Mesendoderm (in vitro differentiated cells): ENCODE measurements at regions not wholly inside any gene's neighbourhood (a gene's known extent, or its start where the extent isn't known, plus 50 kb on each side); places are given as distances from the start of the nearest gene placed in this dataset.

Experiments
- DNase-seq: peaks from one replicate; pipeline ENCODE4 v3.0.0; 2013
- H2AK5ac ChIP-seq: 2 replicates; pipeline ENCODE4 v1.6.1; 2013; ENCODE audit warnings: low read length, inconsistent platforms
- H2BK120ac ChIP-seq: 2 replicates; pipeline ENCODE4 v1.6.1; 2013; ENCODE audit warnings: low read depth, mild to moderate bottlenecking, low read length, moderate library complexity, mixed read lengths
- H2BK15ac ChIP-seq: replicated peaks from 2 replicates; pipeline ENCODE4 v1.6.1; 2013; ENCODE audit warnings: low read depth, mild to moderate bottlenecking, moderate library complexity
- H2BK5ac ChIP-seq: 2 replicates; pipeline ENCODE4 v1.6.1; 2013; ENCODE audit warnings: low read length, inconsistent platforms
- H3K18ac ChIP-seq: 2 replicates; pipeline ENCODE4 v1.6.1; 2013; ENCODE audit warnings: mild to moderate bottlenecking, low read length, mixed read lengths
- H3K23ac ChIP-seq: one replicate; pipeline ENCODE4 v1.6.1; 2013; ENCODE audit warnings: low read length
- H3K27ac ChIP-seq: 2 replicates; pipeline ENCODE4 v1.5.1; 2013; ENCODE audit warnings: low read depth, mild to moderate bottlenecking, inconsistent platforms, low read length, moderate library complexity
- H3K27me3 ChIP-seq: 2 replicates; pipeline ENCODE4 v1.6.1; 2013; ENCODE audit warnings: low read length, control low read depth, mild to moderate bottlenecking, inconsistent platforms; ENCODE audit not compliant: insufficient read depth, poor library complexity
- H3K36me3 ChIP-seq: 2 replicates; pipeline ENCODE4 v1.6.1; 2013; ENCODE audit warnings: low read length, inconsistent platforms; ENCODE audit not compliant: control insufficient read depth, insufficient read depth
- H3K4ac ChIP-seq: one replicate; pipeline ENCODE4 v1.6.1; 2013; ENCODE audit warnings: low read depth, mild to moderate bottlenecking, low read length, moderate library complexity
- H3K4me1 ChIP-seq: 2 replicates; pipeline ENCODE4 v1.6.1; 2013; ENCODE audit warnings: low read depth, low read length, inconsistent platforms; ENCODE audit not compliant: control insufficient read depth
- H3K4me2 ChIP-seq: 2 replicates; pipeline ENCODE4 v1.6.1; 2013; ENCODE audit warnings: low read length
- H3K4me3 ChIP-seq: 2 replicates; pipeline ENCODE4 v1.5.1; 2013; ENCODE audit warnings: mild to moderate bottlenecking, low read length
- H3K56ac ChIP-seq: one replicate; pipeline ENCODE4 v1.6.1; 2013; ENCODE audit warnings: low read length
- H3K79me1 ChIP-seq: 2 replicates; pipeline ENCODE4 v1.6.1; 2013; ENCODE audit warnings: low read length, inconsistent platforms
- H3K79me2 ChIP-seq: 2 replicates; pipeline ENCODE4 v1.6.1; 2013; ENCODE audit warnings: mild to moderate bottlenecking, low read length; ENCODE audit not compliant: control insufficient read depth, insufficient read depth
- H3K9ac ChIP-seq: 2 replicates; pipeline ENCODE4 v1.6.1; 2013; ENCODE audit warnings: low read length, inconsistent platforms
- H4K5ac ChIP-seq: one replicate; pipeline ENCODE4 v1.6.1; 2013; ENCODE audit warnings: low read length
- H4K8ac ChIP-seq: one replicate; pipeline ENCODE4 v1.6.1; 2013; ENCODE audit warnings: low read depth, mild to moderate bottlenecking, control low read depth, low read length, moderate library complexity
- WGBS: extraction: QIAGEN DNeasy Blood & Tissue Kit; methylation state at CpG from one replicate; pipeline ENCODE4 v1.1.7; 2013; ENCODE audit warnings: low lambda C conversion rate, missing lambda C conversion rate; ENCODE audit not compliant: insufficient coverage; ENCODE audit errors: extremely low coverage; 5-methylcytosine and 5-hydroxymethylcytosine counted together

DNA sequence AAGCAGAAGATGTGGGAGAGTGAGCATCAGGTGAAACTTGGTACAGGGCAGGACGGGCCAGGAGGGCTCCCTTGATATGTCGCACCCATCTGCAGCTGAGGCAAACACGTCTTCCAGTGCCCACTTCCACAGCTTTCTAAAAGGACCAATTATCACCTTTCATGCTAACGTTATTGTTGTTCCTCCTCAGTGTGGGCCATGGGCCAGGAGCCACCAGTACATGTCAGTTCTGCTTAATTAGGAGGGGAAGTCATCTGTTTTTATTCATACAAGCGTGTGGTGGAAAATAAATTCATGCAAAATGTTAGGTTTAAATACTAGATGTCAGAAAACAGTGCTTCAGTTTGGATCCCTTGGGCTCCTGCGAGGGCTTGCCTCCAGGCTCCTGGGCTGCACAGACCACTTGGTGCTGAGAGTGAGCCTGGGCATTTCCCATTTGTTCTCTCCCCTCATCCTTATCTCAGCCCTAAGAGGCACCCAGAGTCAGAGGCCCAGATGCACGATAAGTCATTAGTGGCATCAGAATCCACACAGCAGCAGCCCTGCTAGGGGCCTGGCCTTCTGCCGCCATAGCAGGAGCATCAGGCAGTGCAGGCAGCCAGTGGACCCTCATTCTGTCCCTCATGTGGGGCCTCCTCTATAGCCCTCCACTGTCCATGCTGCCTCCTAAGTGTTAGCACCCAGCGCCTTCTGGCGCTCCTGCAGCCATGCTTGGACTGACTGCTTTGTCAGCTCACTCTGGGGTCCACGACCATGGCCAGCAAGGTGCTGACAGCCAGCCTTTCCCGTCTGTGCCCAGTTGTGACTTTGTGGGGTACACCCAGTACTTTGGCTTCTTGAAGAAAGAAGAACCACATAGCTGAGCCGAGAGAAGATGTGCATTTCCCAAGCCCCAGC lies 539.8 kb upstream of the RAB6C start:
- no peak overlapping the region for H4K5ac ChIP-seq

DNA sequence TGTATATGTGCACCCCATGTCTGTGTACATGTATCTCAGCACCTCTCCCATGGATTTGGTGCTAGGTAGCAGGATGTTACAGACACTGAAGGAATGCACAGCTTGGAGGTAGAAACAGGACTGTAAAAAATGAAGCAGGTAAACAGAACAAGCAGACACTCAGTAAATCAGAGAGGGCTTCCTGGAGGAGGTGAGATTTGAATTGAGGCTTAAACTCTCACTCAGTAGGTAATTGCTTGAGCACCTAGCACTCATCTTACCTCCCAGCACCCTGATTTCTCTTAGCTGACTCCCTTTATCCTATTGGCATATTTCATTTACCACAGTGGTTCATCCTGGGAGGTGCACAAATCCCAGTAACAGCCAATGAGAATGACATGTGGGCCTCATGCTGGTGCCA lies 537.9 kb upstream of the RAB6C start:
- Histone ChIP-seq H3K27me3 (no peaks in the 10 kb centered on the region), H3K4ac (no peak overlapping the region), H3K23ac (no peak overlapping the region), H2AK5ac (no peak overlapping the region), H3K36me3 (no peaks in the 10 kb centered on the region), H3K18ac (no peak overlapping the region), H3K9ac (no peak overlapping the region), H2BK120ac (no peak overlapping the region), H3K79me2 (no peaks in the 10 kb centered on the region), H3K56ac (no peak overlapping the region), H4K5ac (no peak overlapping the region), H4K8ac (no peak overlapping the region), H3K4me2 (no peak overlapping the region), H2BK5ac (no peak overlapping the region), H3K4me3 (no peak overlapping the region), H3K27ac (no peak overlapping the region), H2BK15ac (no peak overlapping the region), H3K4me1 (no peaks in the 10 kb centered on the region), H3K79me1 (no peaks in the 10 kb centered on the region)
- no peak for DNase-seq

More for the DNA sequence above, 539.8 kb upstream of the RAB6C start:
- Histone ChIP-seq H3K79me2 (no peaks in the 10 kb centered on the region), H3K9ac (no peak overlapping the region), H3K4ac (no peak overlapping the region), H4K8ac (no peak overlapping the region), H3K79me1 (no peaks in the 10 kb centered on the region), H3K27me3 (no peaks in the 10 kb centered on the region), H3K36me3 (no peaks in the 10 kb centered on the region), H2BK120ac (no peak overlapping the region), H3K4me3 (no peak overlapping the region), H3K56ac (no peak overlapping the region), H2AK5ac (no peak overlapping the region), H3K4me2 (no peak overlapping the region), H2BK15ac (no peak overlapping the region), H3K18ac (no peak overlapping the region), H3K23ac (no peak overlapping the region), H3K27ac (no peak overlapping the region), H2BK5ac (no peak overlapping the region), H3K4me1 (no peaks in the 10 kb centered on the region)
- WGBS, result no CpG with 5 or more reads among the region's 13 CpGs
- no peak for DNase-seq

DNA sequence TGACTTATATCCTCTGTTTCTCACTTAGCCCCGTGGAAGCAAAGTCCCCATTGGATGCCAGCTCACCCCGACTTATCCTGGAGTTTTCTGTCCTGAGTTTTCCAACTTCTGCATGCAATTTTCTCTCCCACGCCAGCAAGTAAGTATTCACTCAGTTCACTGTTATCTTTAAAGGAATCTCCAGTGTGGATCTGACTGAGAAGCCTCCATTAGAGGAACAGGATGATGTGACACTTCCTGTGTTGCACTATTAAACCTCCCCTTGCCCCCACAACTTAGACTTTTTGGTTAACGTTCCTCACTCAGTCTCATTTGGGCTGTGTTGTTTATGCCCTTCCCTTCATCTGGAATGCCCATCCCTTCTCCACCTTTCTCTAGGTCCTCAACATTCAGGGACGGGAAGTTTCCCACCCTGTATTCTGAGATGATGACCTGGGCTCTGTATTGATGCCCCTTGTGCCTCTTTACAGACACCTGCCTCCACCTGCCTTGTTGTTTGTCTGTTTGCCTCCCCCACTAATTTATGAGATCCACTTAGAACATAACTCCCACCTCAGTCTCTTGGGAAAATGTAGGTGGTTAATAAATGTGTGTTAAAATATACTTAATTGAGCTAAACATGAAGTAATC lies 536.1 kb upstream of the RAB6C start:
- H3K36me3 ChIP-seq, result no peaks in the 10 kb centered on the region
- WGBS, result no CpG with 5 or more reads among the region's 5 CpGs
- H3K56ac ChIP-seq, result no peak overlapping the region
- no peak overlapping the region for H4K5ac ChIP-seq
- H2BK5ac ChIP-seq, result no peak overlapping the region
- H2BK120ac ChIP-seq, result no peak overlapping the region
- no peak overlapping the region for H3K27ac ChIP-seq
- peak; percentile 5 for DNase-seq
- H3K4me3 ChIP-seq, result no peak overlapping the region
- H3K4ac ChIP-seq, result no peak overlapping the region
- no peak overlapping the region for H3K9ac ChIP-seq
- H3K23ac ChIP-seq, result no peak overlapping the region
- H2AK5ac ChIP-seq, result no peak overlapping the region
- no peak overlapping the region for H4K8ac ChIP-seq
- no peaks in the 10 kb centered on the region for H3K4me1 ChIP-seq
- no peaks in the 10 kb centered on the region for H3K79me2 ChIP-seq
- no peak overlapping the region for H3K18ac ChIP-seq
- H3K4me2 ChIP-seq, result no peak overlapping the region
- no peak overlapping the region for H2BK15ac ChIP-seq
- H3K79me1 ChIP-seq, result no peaks in the 10 kb centered on the region
- H3K27me3 ChIP-seq, result no peaks in the 10 kb centered on the region

DNA sequence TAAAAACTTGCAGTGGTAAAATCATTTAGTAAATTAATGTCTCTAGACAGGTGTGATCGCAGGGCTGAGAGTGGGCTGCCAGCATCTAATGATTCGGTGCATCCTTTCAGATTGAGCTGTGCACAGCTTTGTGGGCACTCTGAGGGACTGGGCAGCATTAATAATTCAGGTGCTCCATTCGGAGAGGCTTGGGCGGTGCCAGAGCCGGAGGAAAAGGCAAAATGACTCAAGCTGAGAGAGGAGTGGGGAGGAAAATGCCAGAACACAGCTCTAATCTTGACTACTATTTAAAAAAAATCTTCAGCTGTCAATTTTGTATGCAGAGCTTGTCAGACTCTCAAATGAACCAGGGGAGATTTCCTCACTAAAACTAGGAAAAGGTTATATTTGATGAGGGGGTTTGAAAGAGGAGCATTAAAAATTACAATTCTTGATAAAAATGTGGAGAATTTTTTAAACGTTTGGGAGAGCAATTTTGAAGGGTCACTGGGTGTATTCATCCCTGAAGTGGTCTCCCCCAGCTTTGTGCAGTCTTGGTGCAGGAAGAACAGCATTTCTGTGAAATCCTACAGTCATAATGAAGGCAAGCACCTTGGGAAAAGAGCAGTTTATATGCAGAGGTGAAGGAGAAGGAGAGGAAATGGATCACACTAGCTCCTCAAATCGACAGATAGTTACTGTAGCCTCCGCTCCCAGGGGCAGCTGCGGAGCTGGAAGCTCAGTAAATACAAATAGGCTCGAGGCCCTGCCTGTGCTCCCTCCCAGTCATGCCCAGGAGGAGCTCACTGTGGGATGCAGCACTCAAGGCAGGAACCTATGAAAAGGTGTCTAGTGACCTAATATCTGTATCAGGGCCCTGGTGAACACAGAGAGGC lies 535.4 kb upstream of the RAB6C start:
- no peak overlapping the region for H3K4me2 ChIP-seq
- H4K5ac ChIP-seq, result no peak overlapping the region
- H3K9ac ChIP-seq, result no peak overlapping the region
- no peak overlapping the region for H2BK15ac ChIP-seq
- H3K79me1 ChIP-seq, result no peaks in the 10 kb centered on the region
- H3K18ac ChIP-seq, result no peak overlapping the region
- H3K56ac ChIP-seq, result no peak overlapping the region
- H3K4me1 ChIP-seq, result no peaks in the 10 kb centered on the region
- H4K8ac ChIP-seq, result no peak overlapping the region
- H3K36me3 ChIP-seq, result no peaks in the 10 kb centered on the region
- DNase-seq, result no peak
- WGBS, result no CpG with 5 or more reads among the region's 10 CpGs
- no peak overlapping the region for H2BK120ac ChIP-seq
- no peak overlapping the region for H3K23ac ChIP-seq
- no peak overlapping the region for H3K4me3 ChIP-seq
- H2BK5ac ChIP-seq, result no peak overlapping the region
- H3K4ac ChIP-seq, result no peak overlapping the region
- no peak overlapping the region for H3K27ac ChIP-seq
- no peak overlapping the region for H2AK5ac ChIP-seq
- H3K79me2 ChIP-seq, result no peaks in the 10 kb centered on the region
- H3K27me3 ChIP-seq, result no peaks in the 10 kb centered on the region

DNA sequence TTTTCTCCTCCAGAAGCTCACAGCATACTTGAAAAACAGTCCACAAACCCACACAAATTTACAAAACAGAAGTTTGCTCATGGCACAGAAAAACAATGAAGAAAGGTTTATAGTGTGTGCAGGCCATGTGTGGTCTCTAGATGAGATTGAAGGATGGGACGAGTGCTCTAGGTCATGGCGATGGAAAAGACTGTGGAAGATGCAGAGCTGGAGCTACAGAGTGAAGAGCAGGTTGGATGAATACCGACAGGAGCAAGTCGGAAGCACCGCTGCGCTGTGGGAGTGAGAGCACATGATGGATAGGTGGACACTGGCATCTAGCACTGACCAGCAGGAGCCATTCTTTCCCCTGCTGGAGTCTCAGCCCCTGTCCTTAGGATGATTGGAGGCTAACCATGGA lies 534.7 kb upstream of the RAB6C start:
- no peak for DNase-seq
- Histone ChIP-seq H3K79me1 (no peaks in the 10 kb centered on the region), H3K36me3 (no peaks in the 10 kb centered on the region), H3K56ac (no peak overlapping the region), H2AK5ac (no peak overlapping the region), H2BK15ac (no peak overlapping the region), H3K4me1 (no peaks in the 10 kb centered on the region), H3K27me3 (no peaks in the 10 kb centered on the region), H3K4me2 (no peak overlapping the region), H3K4ac (no peak overlapping the region), H3K4me3 (no peak overlapping the region), H3K9ac (no peak overlapping the region), H3K18ac (no peak overlapping the region), H4K5ac (no peak overlapping the region), H2BK5ac (no peak overlapping the region), H2BK120ac (no peak overlapping the region), H4K8ac (no peak overlapping the region), H3K23ac (no peak overlapping the region), H3K27ac (no peak overlapping the region), H3K79me2 (no peaks in the 10 kb centered on the region)
- WGBS, result no CpG with 5 or more reads among the region's 6 CpGs
